ENCODE measurements at regions not wholly inside any gene's neighbourhood (a gene's known extent, or its start where the extent isn't known, plus 50 kb on each side); places are given as distances from the start of the nearest gene placed in this dataset.

GRCh38 chr13:47623862-47624261, 377.2 kb downstream of the SUCLA2 start:
- Mint-ChIP-seq H3K9me3 (ENCODE audit: unreplicated experiment) (peaks cover 2% of the 10 kb centered on the region), H3K4me1 (ENCODE audit: low read depth, unreplicated experiment) (peaks cover 4% of the 10 kb centered on the region), H3K4me3 (ENCODE audit: unreplicated experiment) (no peak overlapping the region), H3K27me3 (ENCODE audit: low read depth, unreplicated experiment) (peaks cover 5% of the 10 kb centered on the region), H3K27ac (ENCODE audit: unreplicated experiment) (no peak overlapping the region), H3K36me3 (ENCODE audit: low read depth, unreplicated experiment) (no peaks in the 10 kb centered on the region)
- Histone ChIP-seq H3K4me1 (ENCODE audit: insufficient read depth, low read length) (no peaks in the 10 kb centered on the region), H3K36me3 (ENCODE audit: insufficient read depth, low read length) (no peaks in the 10 kb centered on the region), H3K4me2 (ENCODE audit: low read length) (no peak overlapping the region), H3K9me3 (ENCODE audit: insufficient read depth, low read depth, low read length) (no peaks in the 10 kb centered on the region), H3K27ac (ENCODE audit: low read depth, low read length) (no peak overlapping the region), H3K4me3 (ENCODE audit: insufficient read depth, low read depth, low read length) (no peak overlapping the region), H4K20me1 (ENCODE audit: insufficient read depth, low read length) (no peaks in the 10 kb centered on the region), H3K27me3 (ENCODE audit: insufficient read depth, low read length) (no peaks in the 10 kb centered on the region), H2AFZ (ENCODE audit: low read depth, low read length) (no peak overlapping the region), H3K9ac (ENCODE audit: low read length) (no peak overlapping the region), H3K79me2 (ENCODE audit: insufficient read depth, low read length) (no peaks in the 10 kb centered on the region)
- FAIRE-seq = no peak
- no peak for TF ChIP-seq EZH2 (IDR thresholded peaks at IDR 0.05; ENCODE audit: insufficient read depth, low read length)
- TF ChIP-seq CTCF (IDR thresholded peaks at IDR 0.05; ENCODE audit: insufficient read depth, low read depth, low read length) = no peak
- no peak for DNase-seq (ENCODE audit: low read depth)

GRCh38 chr13:47621931-47622330, 379.1 kb downstream of the SUCLA2 start:
- H2AFZ ChIP-seq (ENCODE audit: low read depth, low read length) = no peak overlapping the region
- H3K36me3 ChIP-seq (ENCODE audit: insufficient read depth, low read length) = no peaks in the 10 kb centered on the region
- TF ChIP-seq EZH2 (IDR thresholded peaks at IDR 0.05; ENCODE audit: insufficient read depth, low read length) (no peak), CTCF (IDR thresholded peaks at IDR 0.05; ENCODE audit: insufficient read depth, low read depth, low read length) (no peak)
- H3K4me2 ChIP-seq (ENCODE audit: low read length) = peak overlapping the region; percentile 6
- Mint-ChIP-seq H3K27ac (ENCODE audit: unreplicated experiment) (no peak overlapping the region), H3K36me3 (ENCODE audit: low read depth, unreplicated experiment) (no peaks in the 10 kb centered on the region), H3K9me3 (ENCODE audit: unreplicated experiment) (peaks cover 5% of the 10 kb centered on the region), H3K4me1 (ENCODE audit: low read depth, unreplicated experiment) (no peaks in the 10 kb centered on the region), H3K4me3 (ENCODE audit: unreplicated experiment) (no peak overlapping the region), H3K27me3 (ENCODE audit: low read depth, unreplicated experiment) (peaks cover 5% of the 10 kb centered on the region)
- no peak overlapping the region for H3K4me3 ChIP-seq (ENCODE audit: insufficient read depth, low read depth, low read length)
- DNase-seq (ENCODE audit: low read depth) (peak; percentile 22), FAIRE-seq (no peak)
- H4K20me1 ChIP-seq (ENCODE audit: insufficient read depth, low read length) = no peaks in the 10 kb centered on the region
- no peak overlapping the region for H3K27ac ChIP-seq (ENCODE audit: low read depth, low read length)
- no peak overlapping the region for H3K9ac ChIP-seq (ENCODE audit: low read length)
- H3K79me2 ChIP-seq (ENCODE audit: insufficient read depth, low read length) = no peaks in the 10 kb centered on the region
- no peaks in the 10 kb centered on the region for H3K27me3 ChIP-seq (ENCODE audit: insufficient read depth, low read length)
- no peaks in the 10 kb centered on the region for H3K4me1 ChIP-seq (ENCODE audit: insufficient read depth, low read length)
- H3K9me3 ChIP-seq (ENCODE audit: insufficient read depth, low read depth, low read length) = peaks cover 3% of the 10 kb centered on the region

- Mint-ChIP-seq H3K27me3 (ENCODE audit: low read depth, unreplicated experiment) (peaks cover 3% of the 10 kb centered on the region), H3K9me3 (ENCODE audit: unreplicated experiment) (no peaks in the 10 kb centered on the region), H3K27ac (ENCODE audit: unreplicated experiment) (no peak overlapping the region), H3K4me1 (ENCODE audit: low read depth, unreplicated experiment) (no peaks in the 10 kb centered on the region), H3K36me3 (ENCODE audit: low read depth, unreplicated experiment) (no peaks in the 10 kb centered on the region), H3K4me3 (ENCODE audit: unreplicated experiment) (no peak overlapping the region)
- no peak overlapping the region for H3K9ac ChIP-seq (ENCODE audit: low read length)
- H2AFZ ChIP-seq (ENCODE audit: low read depth, low read length) = no peak overlapping the region
- TF ChIP-seq EZH2 (IDR thresholded peaks at IDR 0.05; ENCODE audit: insufficient read depth, low read length) = no peak
- no peak for TF ChIP-seq CTCF (IDR thresholded peaks at IDR 0.05; ENCODE audit: insufficient read depth, low read depth, low read length)
- no peak overlapping the region for H3K4me2 ChIP-seq (ENCODE audit: low read length)
- no peak overlapping the region for H3K27ac ChIP-seq (ENCODE audit: low read depth, low read length)
- no peaks in the 10 kb centered on the region for H3K79me2 ChIP-seq (ENCODE audit: insufficient read depth, low read length)
- H3K9me3 ChIP-seq (ENCODE audit: insufficient read depth, low read depth, low read length) = no peaks in the 10 kb centered on the region
- H4K20me1 ChIP-seq (ENCODE audit: insufficient read depth, low read length) = no peaks in the 10 kb centered on the region
- DNase-seq (ENCODE audit: low read depth) (peak; percentile 62), FAIRE-seq (peak; percentile 37)
- peaks cover 3% of the 10 kb centered on the region for H3K4me1 ChIP-seq (ENCODE audit: insufficient read depth, low read length)
- no peaks in the 10 kb centered on the region for H3K27me3 ChIP-seq (ENCODE audit: insufficient read depth, low read length)
- no peaks in the 10 kb centered on the region for H3K36me3 ChIP-seq (ENCODE audit: insufficient read depth, low read length)
- no peak overlapping the region for H3K4me3 ChIP-seq (ENCODE audit: insufficient read depth, low read depth, low read length)
These were observed 389.3 kb downstream of the SUCLA2 start for GRCh38 chr13:47611664-47612288.

Measured in astrocyte (in vitro differentiated cells and primary cell).